Lower leg skin (tissue), 3 donors: ENCODE measurements at regions not wholly inside any gene's neighbourhood (a gene's known extent, or its start where the extent isn't known, plus 50 kb on each side); places are given as distances from the start of the nearest gene placed in this dataset.

ENCODE experiments used
- CTCF ChIP-seq, 3 donors: fragments of 450-650 bp; IDR thresholded peaks; one replicate each; pipeline ENCODE4 v1.5.1; 2016; ENCODE audit warnings: antibody characterized with exemption in 3 of 3, mild to moderate bottlenecking in 3 of 3, moderate library complexity in 2 of 3
- POLR2A ChIP-seq, 2 donors: fragments of 450-650 bp; IDR thresholded peaks; one replicate each; pipeline ENCODE4 v1.6.1; 2016 to 2017; ENCODE audit warnings: antibody characterized with exemption in 2 of 2, mild to moderate bottlenecking in 1 of 2, moderate library complexity in 1 of 2

- TF ChIP-seq CTCF (IDR thresholded peaks at IDR 0.05) (no peak), POLR2A (IDR thresholded peaks at IDR 0.05) (no peak)
Observed at GRCh38 chr6:55993418-55993817, 118.0 kb upstream of the BMP5 start.
